HepG2 (cell line): ENCODE measurements at regions not wholly inside any gene's neighbourhood (a gene's known extent, or its start where the extent isn't known, plus 50 kb on each side); places are given as distances from the start of the nearest gene placed in this dataset.

ENCODE experiments used
- KLF13 ChIP-seq: sonication (generic); formaldehyde crosslinking; IDR thresholded peaks from 2 replicates; pipeline ENCODE4 v1.4.0; 2020; ENCODE audit warnings: mild to moderate bottlenecking, missing genetic modification reagents
- ZBTB20 ChIP-seq: sonication (generic); formaldehyde crosslinking; IDR thresholded peaks from 2 replicates; pipeline ENCODE4 v1.8.1; 2023; ENCODE audit warnings: missing genetic modification reagents, low read depth, mild to moderate bottlenecking, borderline replicate concordance
- ZC3H4 ChIP-seq: sonication (generic); formaldehyde crosslinking; IDR thresholded peaks from 2 replicates; pipeline ENCODE4 v1.4.0; 2020; ENCODE audit warnings: missing genetic modification reagents, borderline replicate concordance
- TF ChIP-seq, protein P1 (sequence below): sonication (generic); formaldehyde crosslinking; IDR thresholded peaks from 2 replicates; pipeline ENCODE4 v1.5.0; 2020; ENCODE audit warnings: mild to moderate bottlenecking, missing genetic modification reagents, moderate library complexity

DNA sequence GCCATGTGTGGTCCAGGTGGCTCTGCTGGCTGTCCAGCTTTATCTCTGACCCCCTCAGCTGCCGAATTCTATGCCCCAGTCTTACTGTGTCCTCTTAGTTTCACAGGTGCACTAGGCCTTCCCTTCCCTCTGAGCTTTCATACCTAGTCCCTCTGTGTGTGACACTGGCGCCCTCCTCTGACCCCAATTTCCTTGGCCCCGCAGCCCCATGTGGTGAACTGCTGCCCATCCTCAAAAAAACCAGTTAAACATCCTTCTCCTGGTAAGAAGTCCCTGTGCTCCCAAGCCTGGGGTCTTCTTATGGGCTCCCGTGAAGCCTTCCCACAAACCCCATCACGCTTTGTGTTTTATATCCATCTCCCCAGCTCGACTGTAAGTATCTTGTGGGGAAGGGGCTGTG is 93.9 kb upstream of the TSPAN2 start:
- no peak for TF ChIP-seq ZC3H4
- TF ChIP-seq, protein P1, sequence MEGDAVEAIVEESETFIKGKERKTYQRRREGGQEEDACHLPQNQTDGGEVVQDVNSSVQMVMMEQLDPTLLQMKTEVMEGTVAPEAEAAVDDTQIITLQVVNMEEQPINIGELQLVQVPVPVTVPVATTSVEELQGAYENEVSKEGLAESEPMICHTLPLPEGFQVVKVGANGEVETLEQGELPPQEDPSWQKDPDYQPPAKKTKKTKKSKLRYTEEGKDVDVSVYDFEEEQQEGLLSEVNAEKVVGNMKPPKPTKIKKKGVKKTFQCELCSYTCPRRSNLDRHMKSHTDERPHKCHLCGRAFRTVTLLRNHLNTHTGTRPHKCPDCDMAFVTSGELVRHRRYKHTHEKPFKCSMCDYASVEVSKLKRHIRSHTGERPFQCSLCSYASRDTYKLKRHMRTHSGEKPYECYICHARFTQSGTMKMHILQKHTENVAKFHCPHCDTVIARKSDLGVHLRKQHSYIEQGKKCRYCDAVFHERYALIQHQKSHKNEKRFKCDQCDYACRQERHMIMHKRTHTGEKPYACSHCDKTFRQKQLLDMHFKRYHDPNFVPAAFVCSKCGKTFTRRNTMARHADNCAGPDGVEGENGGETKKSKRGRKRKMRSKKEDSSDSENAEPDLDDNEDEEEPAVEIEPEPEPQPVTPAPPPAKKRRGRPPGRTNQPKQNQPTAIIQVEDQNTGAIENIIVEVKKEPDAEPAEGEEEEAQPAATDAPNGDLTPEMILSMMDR (CRISPR knock-in tag) = no peak
- TF ChIP-seq ZBTB20 (CRISPR knock-in tag) = no peak
- TF ChIP-seq KLF13 (CRISPR knock-in tag) = no peak
